ENCODE measurements at regions not wholly inside any gene's neighbourhood (a gene's known extent, or its start where the extent isn't known, plus 50 kb on each side); places are given as distances from the start of the nearest gene placed in this dataset.

GRCh38 chr5:77157732-77158532 lies 52.5 kb upstream of the PDE8B start:
- no peak for DNase-seq (ENCODE audit: low read depth)

GRCh38 chr5:77156379-77156778 lies 54.1 kb upstream of the PDE8B start:
- DNase-seq (ENCODE audit: low read depth), result no peak

- DNase-seq (ENCODE audit: low read depth), result no peak
Observed at GRCh38 chr5:77155179-77155785, 55.2 kb upstream of the PDE8B start.

- no peak for DNase-seq (ENCODE audit: low read depth)
Observed at GRCh38 chr5:77152441-77152840, 58.0 kb upstream of the PDE8B start.

GRCh38 chr5:77151501-77151900 lies 59.0 kb upstream of the PDE8B start:
- no peak for DNase-seq (ENCODE audit: low read depth)

GRCh38 chr5:77146896-77147295 lies 59.8 kb upstream of the ZBED3 start:
- DNase-seq (ENCODE audit: low read depth), result no peak

- peak; percentile 61 for DNase-seq (ENCODE audit: low read depth)
Observed at GRCh38 chr5:77145666-77146065, 58.6 kb upstream of the ZBED3 start.

- DNase-seq (ENCODE audit: low read depth), result no peak
Observed at GRCh38 chr5:77144837-77145139, 57.7 kb upstream of the ZBED3 start.

- DNase-seq (ENCODE audit: low read depth), result peak; percentile 61
Observed at GRCh38 chr5:77143998-77144836, 57.1 kb upstream of the ZBED3 start.

GRCh38 chr5:77140350-77140749 lies 53.3 kb upstream of the ZBED3 start:
- no peak for DNase-seq (ENCODE audit: low read depth)

GRCh38 chr5:77139001-77139400 lies 51.9 kb upstream of the ZBED3 start:
- peak; percentile 2 for DNase-seq (ENCODE audit: low read depth)
